NCI-H82 (cell line): ENCODE measurements at regions not wholly inside any gene's neighbourhood (a gene's known extent, or its start where the extent isn't known, plus 50 kb on each side); places are given as distances from the start of the nearest gene placed in this dataset.
"Not testable (repeated sequence)": the region's sequence is repeated elsewhere in the genome, so short reads cannot be mapped to it uniquely, and the experiment has no call there.

Experiments
- DNase-seq: peaks from one replicate; lab custom pipeline; 2025; lab: John Stamatoyannopoulos, UW

- DNase-seq = no peak
These were observed 501.0 kb upstream of the EDIL3 start for GRCh38 chr5:84885485-84886258.

GRCh38 chr5:84881737-84882136 is 497.1 kb upstream of the EDIL3 start:
- DNase-seq = no peak

GRCh38 chr5:84874196-84874595 is 489.5 kb upstream of the EDIL3 start:
- no peak for DNase-seq

GRCh38 chr5:84872768-84873167 is 488.1 kb upstream of the EDIL3 start:
- DNase-seq = no peak

GRCh38 chr5:84870369-84870768 is 485.7 kb upstream of the EDIL3 start:
- DNase-seq = no peak

- DNase-seq = no peak
These were observed 485.0 kb upstream of the EDIL3 start for GRCh38 chr5:84869675-84870074.

GRCh38 chr5:84863936-84864335 is 479.3 kb upstream of the EDIL3 start:
- not testable (repeated sequence) for DNase-seq

- no peak for DNase-seq
These were observed 478.3 kb upstream of the EDIL3 start for GRCh38 chr5:84863020-84863419.

GRCh38 chr5:84862132-84862531 is 477.5 kb upstream of the EDIL3 start:
- DNase-seq = no peak

- DNase-seq = no peak
These were observed 476.6 kb upstream of the EDIL3 start for GRCh38 chr5:84861306-84861705.

GRCh38 chr5:84859056-84859455 is 474.4 kb upstream of the EDIL3 start:
- no peak for DNase-seq

- DNase-seq = no peak
These were observed 447.0 kb upstream of the EDIL3 start for GRCh38 chr5:84831701-84832100.

- DNase-seq = no peak
These were observed 445.6 kb upstream of the EDIL3 start for GRCh38 chr5:84830265-84830664.

- no peak for DNase-seq
These were observed 440.9 kb upstream of the EDIL3 start for GRCh38 chr5:84825606-84826005.

- DNase-seq = peak; percentile 0
These were observed 437.2 kb upstream of the EDIL3 start for GRCh38 chr5:84821924-84822323.

GRCh38 chr5:84817953-84818352 is 433.3 kb upstream of the EDIL3 start:
- DNase-seq = no peak

- DNase-seq = no peak
These were observed 432.3 kb upstream of the EDIL3 start for GRCh38 chr5:84816746-84817547.

- DNase-seq = no peak
These were observed 431.5 kb upstream of the EDIL3 start for GRCh38 chr5:84816160-84816559.

GRCh38 chr5:84805473-84805872 is 420.8 kb upstream of the EDIL3 start:
- no peak for DNase-seq

GRCh38 chr5:84796399-84796798 is 411.7 kb upstream of the EDIL3 start:
- no peak for DNase-seq

GRCh38 chr5:84794486-84795035 is 409.9 kb upstream of the EDIL3 start:
- DNase-seq = no peak

- DNase-seq = no peak
These were observed 407.1 kb upstream of the EDIL3 start for GRCh38 chr5:84791730-84792129.

- no peak for DNase-seq
These were observed 406.5 kb upstream of the EDIL3 start for GRCh38 chr5:84791138-84791537.
